Left hindlimb (tissue), 1 donor: ENCODE measurements at regions not wholly inside any gene's neighbourhood (a gene's known extent, or its start where the extent isn't known, plus 50 kb on each side); places are given as distances from the start of the nearest gene placed in this dataset.

Experiments
- DNase-seq: peaks from one replicate; pipeline ENCODE4 v3.0.0-alpha.2; 2018

GRCh38 chr2:176687944-176688343 is 418.7 kb downstream of the MTX2 start:
- DNase-seq = no peak

GRCh38 chr2:176689711-176690110 is 420.5 kb downstream of the MTX2 start:
- DNase-seq = no peak

- DNase-seq = no peak
Observed at GRCh38 chr2:176691471-176691870, 422.2 kb downstream of the MTX2 start.

GRCh38 chr2:176692533-176692932 is 423.3 kb downstream of the MTX2 start:
- no peak for DNase-seq

GRCh38 chr2:176699098-176699497 is 429.9 kb downstream of the MTX2 start:
- DNase-seq = no peak

- no peak for DNase-seq
Observed at GRCh38 chr2:176699644-176700043, 430.4 kb downstream of the MTX2 start.

- DNase-seq = no peak
Observed at GRCh38 chr2:176702131-176702530, 432.9 kb downstream of the MTX2 start.

GRCh38 chr2:176704282-176704858 is 435.1 kb downstream of the MTX2 start:
- no peak for DNase-seq

- DNase-seq = peak; percentile 34
Observed at GRCh38 chr2:176709149-176709951, 440.1 kb downstream of the MTX2 start.

GRCh38 chr2:176709991-176710390 is 440.7 kb downstream of the MTX2 start:
- DNase-seq = no peak

- no peak for DNase-seq
Observed at GRCh38 chr2:176710657-176711186, 441.5 kb downstream of the MTX2 start.

GRCh38 chr2:176725873-176726645 is 456.8 kb downstream of the MTX2 start:
- no peak for DNase-seq

GRCh38 chr2:176727696-176728095 is 458.5 kb downstream of the MTX2 start:
- no peak for DNase-seq

- peak; percentile 63 for DNase-seq
Observed at GRCh38 chr2:176729706-176730569, 460.7 kb downstream of the MTX2 start.

- DNase-seq = no peak
Observed at GRCh38 chr2:176732780-176733179, 463.5 kb downstream of the MTX2 start.

GRCh38 chr2:176733698-176734430 is 464.6 kb downstream of the MTX2 start:
- no peak for DNase-seq

- no peak for DNase-seq
Observed at GRCh38 chr2:176734868-176735267, 465.6 kb downstream of the MTX2 start.

GRCh38 chr2:176742271-176742670 is 470.3 kb upstream of the HNRNPA3 start:
- DNase-seq = no peak

- no peak for DNase-seq
Observed at GRCh38 chr2:176743671-176744070, 468.9 kb upstream of the HNRNPA3 start.

GRCh38 chr2:176744146-176744545 is 468.4 kb upstream of the HNRNPA3 start:
- DNase-seq = no peak

- no peak for DNase-seq
Observed at GRCh38 chr2:176745543-176746200, 466.9 kb upstream of the HNRNPA3 start.
